GM23338 (cell line): ENCODE measurements at regions not wholly inside any gene's neighbourhood (a gene's known extent, or its start where the extent isn't known, plus 50 kb on each side); places are given as distances from the start of the nearest gene placed in this dataset.

Source experiments
- ATAC-seq: fragments of 200-7000 bp; cut with Tn5 transposase; 3 replicates; pipeline ENCODE4 v1.9.1; 2020
- DNase-seq: peaks from one replicate; pipeline ENCODE4 v3.0.0-alpha.2; 2015; ENCODE audit warnings: low spot score
- H2AFZ ChIP-seq: fragments of 200-600 bp; sonication (generic); 2 replicates; pipeline ENCODE4 v1.8.0; 2016; ENCODE audit warnings: antibody characterized with exemption, mild to moderate bottlenecking, moderate library complexity
- H3F3A ChIP-seq: fragments of 200-600 bp; sonication (generic); replicated peaks from 2 replicates; pipeline ENCODE4 v1.8.0; 2017; ENCODE audit warnings: antibody characterized with exemption, mixed run types, low read depth
- H3K27ac ChIP-seq: fragments of 200-600 bp; sonication (generic); 2 replicates; pipeline ENCODE4 v1.6.1; 2016; ENCODE audit warnings: low read depth
- H3K27me3 ChIP-seq: fragments of 200-600 bp; sonication (generic); 2 replicates; pipeline ENCODE4 v1.8.0; 2016; ENCODE audit warnings: mild to moderate bottlenecking, mixed run types, moderate library complexity; ENCODE audit not compliant: insufficient read depth
- H3K36me3 ChIP-seq: fragments of 200-600 bp; sonication (generic); 2 replicates; pipeline ENCODE4 v1.8.0; 2016; ENCODE audit warnings: mild to moderate bottlenecking; ENCODE audit not compliant: insufficient read depth
- H3K4me1 ChIP-seq: fragments of 200-600 bp; sonication (generic); 2 replicates; pipeline ENCODE4 v1.8.0; 2016; ENCODE audit warnings: mild to moderate bottlenecking, moderate library complexity; ENCODE audit not compliant: insufficient read depth
- H3K4me2 ChIP-seq: fragments of 200-600 bp; sonication (generic); 2 replicates; pipeline ENCODE4 v1.7.1; 2017; ENCODE audit warnings: mixed run types
- H3K4me3 ChIP-seq: fragments of 200-600 bp; sonication (generic); 2 replicates; pipeline ENCODE4 v1.6.1; 2016; ENCODE audit warnings: mixed run types
- H3K79me2 ChIP-seq: fragments of 200-600 bp; sonication (generic); replicated peaks from 2 replicates; pipeline ENCODE4 v1.8.0; 2017; ENCODE audit warnings: mild to moderate bottlenecking; ENCODE audit not compliant: insufficient read depth
- H3K9me2 ChIP-seq: fragments of 200-600 bp; sonication (generic); 2 replicates; pipeline ENCODE4 v1.8.0; 2017; ENCODE audit not compliant: insufficient read depth
- H4K20me1 ChIP-seq: fragments of 200-600 bp; sonication (generic); replicated peaks from 2 replicates; pipeline ENCODE4 v1.8.0; 2017; ENCODE audit warnings: mild to moderate bottlenecking; ENCODE audit not compliant: insufficient read depth
- H3K27ac Mint-ChIP-seq: 2 replicates; pipeline ENCODE4 v1.8.0; 2020; ENCODE audit warnings: inconsistent platforms, mild to moderate bottlenecking, moderate library complexity, mixed read lengths
- H3K27me3 Mint-ChIP-seq: 3 replicates; pipeline ENCODE4 v1.8.0; 2022; ENCODE audit warnings: low read depth, mild to moderate bottlenecking, moderate library complexity, mixed read lengths, inconsistent platforms; ENCODE audit not compliant: insufficient read depth, poor library complexity
- H3K36me3 Mint-ChIP-seq: 3 replicates; pipeline ENCODE4 v1.8.0; 2021; ENCODE audit warnings: low read depth, mild to moderate bottlenecking, inconsistent platforms, moderate library complexity, mixed read lengths
- H3K4me1 Mint-ChIP-seq: 3 replicates; pipeline ENCODE4 v1.8.0; 2020; ENCODE audit warnings: mild to moderate bottlenecking, inconsistent platforms, mixed read lengths
- H3K4me3 Mint-ChIP-seq: 3 replicates; pipeline ENCODE4 v1.8.0; 2021; ENCODE audit warnings: moderate library complexity, mild to moderate bottlenecking, inconsistent platforms, mixed read lengths
- H3K9me3 Mint-ChIP-seq: 3 replicates; pipeline ENCODE4 v1.8.0; 2020; ENCODE audit warnings: moderate library complexity, mild to moderate bottlenecking, inconsistent platforms, mixed read lengths
- CREB1 ChIP-seq: fragments of 250-450 bp; sonication (Bioruptor Pico); IDR thresholded peaks from 2 replicates; pipeline ENCODE4 v1.5.0; 2020; ENCODE audit warnings: low read depth, mild to moderate bottlenecking, moderate library complexity
- NANOG ChIP-seq: IDR thresholded peaks from 2 replicates; pipeline ENCODE4 v1.6.1; 2016; ENCODE audit warnings: antibody characterized with exemption, borderline replicate concordance
- ZNF114 ChIP-seq: fragments of 250-450 bp; sonication (Bioruptor Pico); IDR thresholded peaks from 2 replicates; pipeline ENCODE4 v1.5.0; 2020; ENCODE audit warnings: mild to moderate bottlenecking, moderate library complexity
- TF ChIP-seq, protein P1 (sequence below): fragments of 250-450 bp; sonication (Bioruptor Pico); IDR thresholded peaks from 2 replicates; pipeline ENCODE4 v1.5.0; 2020; ENCODE audit warnings: mild to moderate bottlenecking, moderate library complexity

DNA sequence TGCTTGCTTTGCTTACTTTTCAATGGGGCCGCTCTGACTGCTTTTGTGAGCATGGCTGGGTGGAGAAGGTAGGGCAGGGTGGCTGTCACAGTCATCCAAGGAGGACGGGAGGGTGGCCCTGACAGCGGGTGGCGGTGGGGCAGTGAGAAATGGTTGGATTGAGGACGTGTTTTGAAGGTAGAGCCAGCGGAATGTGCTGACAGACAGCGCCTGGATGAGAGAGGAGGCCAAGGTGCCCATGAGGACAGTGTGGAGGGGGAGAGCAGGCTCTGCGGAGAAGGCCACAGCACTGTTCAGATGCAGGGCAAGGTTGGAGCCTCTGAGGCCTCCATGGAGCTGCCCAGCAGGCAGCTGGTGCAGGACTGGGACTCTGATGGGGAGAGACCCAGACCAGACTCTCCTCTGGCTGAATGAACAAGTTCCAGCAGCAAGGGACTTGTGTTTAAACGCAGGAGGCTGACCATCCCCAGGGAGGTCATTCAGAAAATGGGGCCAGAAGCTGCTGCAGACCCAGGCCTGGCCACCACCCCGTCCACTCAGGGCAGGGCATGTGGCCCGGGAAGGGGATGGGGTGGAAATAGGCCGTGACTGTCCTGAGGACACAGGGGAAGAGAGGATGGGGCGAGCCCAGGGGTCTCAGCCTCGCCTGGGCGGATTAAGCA is 120.3 kb upstream of the PRR20G start (continued):
- TF ChIP-seq, protein P1, sequence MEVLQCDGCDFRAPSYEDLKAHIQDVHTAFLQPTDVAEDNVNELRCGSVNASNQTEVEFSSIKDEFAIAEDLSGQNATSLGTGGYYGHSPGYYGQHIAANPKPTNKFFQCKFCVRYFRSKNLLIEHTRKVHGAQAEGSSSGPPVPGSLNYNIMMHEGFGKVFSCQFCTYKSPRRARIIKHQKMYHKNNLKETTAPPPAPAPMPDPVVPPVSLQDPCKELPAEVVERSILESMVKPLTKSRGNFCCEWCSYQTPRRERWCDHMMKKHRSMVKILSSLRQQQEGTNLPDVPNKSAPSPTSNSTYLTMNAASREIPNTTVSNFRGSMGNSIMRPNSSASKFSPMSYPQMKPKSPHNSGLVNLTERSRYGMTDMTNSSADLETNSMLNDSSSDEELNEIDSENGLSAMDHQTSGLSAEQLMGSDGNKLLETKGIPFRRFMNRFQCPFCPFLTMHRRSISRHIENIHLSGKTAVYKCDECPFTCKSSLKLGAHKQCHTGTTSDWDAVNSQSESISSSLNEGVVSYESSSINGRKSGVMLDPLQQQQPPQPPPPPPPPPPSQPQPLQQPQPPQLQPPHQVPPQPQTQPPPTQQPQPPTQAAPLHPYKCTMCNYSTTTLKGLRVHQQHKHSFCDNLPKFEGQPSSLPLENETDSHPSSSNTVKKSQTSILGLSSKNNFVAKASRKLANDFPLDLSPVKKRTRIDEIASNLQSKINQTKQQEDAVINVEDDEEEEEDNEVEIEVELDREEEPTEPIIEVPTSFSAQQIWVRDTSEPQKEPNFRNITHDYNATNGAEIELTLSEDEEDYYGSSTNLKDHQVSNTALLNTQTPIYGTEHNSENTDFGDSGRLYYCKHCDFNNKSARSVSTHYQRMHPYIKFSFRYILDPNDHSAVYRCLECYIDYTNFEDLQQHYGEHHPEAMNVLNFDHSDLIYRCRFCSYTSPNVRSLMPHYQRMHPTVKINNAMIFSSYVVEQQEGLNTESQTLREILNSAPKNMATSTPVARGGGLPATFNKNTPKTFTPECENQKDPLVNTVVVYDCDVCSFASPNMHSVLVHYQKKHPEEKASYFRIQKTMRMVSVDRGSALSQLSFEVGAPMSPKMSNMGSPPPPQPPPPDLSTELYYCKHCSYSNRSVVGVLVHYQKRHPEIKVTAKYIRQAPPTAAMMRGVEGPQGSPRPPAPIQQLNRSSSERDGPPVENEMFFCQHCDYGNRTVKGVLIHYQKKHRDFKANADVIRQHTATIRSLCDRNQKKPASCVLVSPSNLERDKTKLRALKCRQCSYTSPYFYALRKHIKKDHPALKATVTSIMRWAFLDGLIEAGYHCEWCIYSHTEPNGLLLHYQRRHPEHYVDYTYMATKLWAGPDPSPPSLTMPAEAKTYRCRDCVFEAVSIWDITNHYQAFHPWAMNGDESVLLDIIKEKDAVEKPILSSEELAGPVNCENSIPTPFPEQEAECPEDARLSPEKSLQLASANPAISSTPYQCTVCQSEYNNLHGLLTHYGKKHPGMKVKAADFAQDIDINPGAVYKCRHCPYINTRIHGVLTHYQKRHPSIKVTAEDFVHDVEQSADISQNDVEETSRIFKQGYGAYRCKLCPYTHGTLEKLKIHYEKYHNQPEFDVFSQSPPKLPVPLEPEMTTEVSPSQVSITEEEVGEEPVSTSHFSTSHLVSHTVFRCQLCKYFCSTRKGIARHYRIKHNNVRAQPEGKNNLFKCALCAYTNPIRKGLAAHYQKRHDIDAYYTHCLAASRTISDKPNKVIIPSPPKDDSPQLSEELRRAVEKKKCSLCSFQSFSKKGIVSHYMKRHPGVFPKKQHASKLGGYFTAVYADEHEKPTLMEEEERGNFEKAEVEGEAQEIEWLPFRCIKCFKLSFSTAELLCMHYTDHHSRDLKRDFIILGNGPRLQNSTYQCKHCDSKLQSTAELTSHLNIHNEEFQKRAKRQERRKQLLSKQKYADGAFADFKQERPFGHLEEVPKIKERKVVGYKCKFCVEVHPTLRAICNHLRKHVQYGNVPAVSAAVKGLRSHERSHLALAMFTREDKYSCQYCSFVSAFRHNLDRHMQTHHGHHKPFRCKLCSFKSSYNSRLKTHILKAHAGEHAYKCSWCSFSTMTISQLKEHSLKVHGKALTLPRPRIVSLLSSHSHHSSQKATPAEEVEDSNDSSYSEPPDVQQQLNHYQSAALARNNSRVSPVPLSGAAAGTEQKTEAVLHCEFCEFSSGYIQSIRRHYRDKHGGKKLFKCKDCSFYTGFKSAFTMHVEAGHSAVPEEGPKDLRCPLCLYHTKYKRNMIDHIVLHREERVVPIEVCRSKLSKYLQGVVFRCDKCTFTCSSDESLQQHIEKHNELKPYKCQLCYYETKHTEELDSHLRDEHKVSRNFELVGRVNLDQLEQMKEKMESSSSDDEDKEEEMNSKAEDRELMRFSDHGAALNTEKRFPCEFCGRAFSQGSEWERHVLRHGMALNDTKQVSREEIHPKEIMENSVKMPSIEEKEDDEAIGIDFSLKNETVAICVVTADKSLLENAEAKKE (CRISPR knock-in tag) = no peak
- no peak for TF ChIP-seq CREB1

DNA sequence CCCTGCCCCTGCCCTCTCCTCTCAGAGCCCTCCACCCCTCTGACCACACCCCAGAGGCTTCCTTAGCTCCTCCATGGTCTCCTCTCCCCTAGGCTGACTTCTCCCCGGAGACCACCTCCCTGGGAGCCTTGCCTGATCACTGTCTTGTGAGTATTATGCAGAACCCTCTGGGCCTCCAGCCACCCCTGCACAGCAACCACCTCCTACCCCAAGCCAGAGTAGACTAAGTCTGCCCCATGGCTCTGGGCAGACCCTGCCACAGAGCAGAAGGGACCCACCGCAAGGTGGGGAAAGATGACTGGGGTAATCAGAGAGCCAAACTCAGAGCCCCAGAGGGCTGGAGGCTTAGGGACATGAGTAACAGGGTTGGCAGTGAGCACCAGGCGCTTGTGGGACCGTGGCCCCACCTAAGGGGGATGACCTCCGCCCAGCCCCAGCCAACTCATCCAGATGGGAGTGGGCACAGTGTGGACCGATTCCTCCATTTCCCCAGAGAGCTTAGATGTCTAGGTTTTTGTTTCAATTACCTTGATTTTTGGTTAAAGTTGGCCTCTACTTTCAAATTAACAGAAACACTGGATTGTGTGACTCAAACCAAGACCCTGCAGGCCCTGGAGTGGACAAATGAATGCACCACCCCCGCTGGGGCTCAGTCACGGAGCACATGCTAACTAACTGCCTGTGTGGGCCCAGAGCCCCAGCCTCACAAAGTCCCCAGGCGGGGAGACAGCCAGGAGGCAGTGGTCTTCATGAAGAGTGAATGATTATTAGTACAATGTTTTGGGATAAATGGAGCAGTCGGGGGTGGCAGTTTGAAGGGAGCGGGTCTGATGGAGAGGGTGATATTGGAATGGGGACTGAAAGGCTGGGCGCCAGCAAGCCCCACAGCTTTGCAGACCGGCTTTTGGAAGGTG is 119.4 kb upstream of the PRR20G start:
- no peak overlapping the region for H3K27ac Mint-ChIP-seq
- H3F3A ChIP-seq = no peaks in the 10 kb centered on the region
- H3K4me2 ChIP-seq = no peak overlapping the region
- no peak for DNase-seq
- H3K4me3 ChIP-seq = no peak overlapping the region
- no peaks in the 10 kb centered on the region for H3K79me2 ChIP-seq
- H3K36me3 Mint-ChIP-seq = no peaks in the 10 kb centered on the region
- peaks cover 7% of the 10 kb centered on the region; the same call in 1 of the 2 replicates for H3K4me1 ChIP-seq
- TF ChIP-seq NANOG = no peak
- no peak for TF ChIP-seq ZNF114
- TF ChIP-seq, protein P1 (CRISPR knock-in tag) = no peak
- H3K9me3 Mint-ChIP-seq = no peaks in the 10 kb centered on the region
- no peak overlapping the region for H3K4me3 Mint-ChIP-seq
- H3K9me2 ChIP-seq = 0 out of 2 replicates have a peak, but pooled peaks cover 5% of the 10 kb centered on the region
- H4K20me1 ChIP-seq = no peaks in the 10 kb centered on the region
- H2AFZ ChIP-seq = no peak overlapping the region
- peaks cover 28% of the 10 kb centered on the region for H3K4me1 Mint-ChIP-seq
- no peak overlapping the region for H3K27ac ChIP-seq
- no peak for ATAC-seq
- no peaks in the 10 kb centered on the region for H3K27me3 ChIP-seq
- no peaks in the 10 kb centered on the region for H3K36me3 ChIP-seq
- peaks cover 10% of the 10 kb centered on the region for H3K27me3 Mint-ChIP-seq
